Heart right ventricle (tissue), 16 donors: ENCODE measurements at regions not wholly inside any gene's neighbourhood (a gene's known extent, or its start where the extent isn't known, plus 50 kb on each side); places are given as distances from the start of the nearest gene placed in this dataset.

ENCODE experiments used
- ATAC-seq, 8 donors: fragments of 200-7000 bp; cut with Tn5 transposase; one replicate each; pipeline ENCODE4 v1.9.1; 2020; ENCODE audit warnings: mild to moderate bottlenecking in 8 of 8, moderate library complexity in 8 of 8, moderate number of reproducible peaks in 1 of 8
- DNase-seq, 2 donors: peaks; one replicate each; pipeline ENCODE4 v3.0.0-alpha.2; 2020
- H3K27ac ChIP-seq, 10 donors: fragments of 200-600 bp; sonication (generic) in 2 of 10; one replicate each; pipeline versions ENCODE4 v1.5.0 to v1.8.0; 2020 to 2022; ENCODE audit warnings: mild to moderate bottlenecking in 3 of 10
- H3K27me3 ChIP-seq, 7 donors: fragments of 200-600 bp; one replicate each; pipeline ENCODE4 v1.8.0; 2021 to 2022; ENCODE audit warnings: mild to moderate bottlenecking in 2 of 7
- H3K36me3 ChIP-seq, 9 donors: fragments of 200-600 bp; sonication (generic) in 1 of 9; one replicate each; pipeline versions ENCODE4 v1.5.0 to v1.8.0; 2020 to 2022; ENCODE audit warnings: mild to moderate bottlenecking in 2 of 9
- H3K4me1 ChIP-seq, 9 donors: fragments of 200-600 bp; sonication (generic) in 1 of 9; one replicate each; pipeline versions ENCODE4 v1.5.0 to v1.8.0; 2020 to 2022; ENCODE audit warnings: mild to moderate bottlenecking in 4 of 9
- H3K4me3 ChIP-seq, 10 donors: fragments of 200-600 bp; sonication (generic) in 2 of 10; one replicate each; pipeline versions ENCODE4 v1.5.0 to v1.8.0; 2020 to 2022; ENCODE audit warnings: mild to moderate bottlenecking in 7 of 10, moderate library complexity in 2 of 10
- H3K9me3 ChIP-seq, 11 donors: fragments of 200-600 bp in 10 of 11; sonication (generic) in 2 of 11; one replicate each; pipeline versions ENCODE4 v1.5.0 to v1.8.0; 2013 to 2022; ENCODE audit warnings: mild to moderate bottlenecking in 2 of 11, control low read depth in 1 of 11, moderate library complexity in 1 of 11
- CTCF ChIP-seq, 9 donors: fragments of 200-600 bp; sonication (generic) in 2 of 9; IDR thresholded peaks; one replicate each; pipeline versions ENCODE4 v1.5.0 to v1.8.0; 2021 to 2022; ENCODE audit warnings: antibody characterized with exemption in 9 of 9, mild to moderate bottlenecking in 5 of 9, moderate library complexity in 1 of 9
- WGBS, 2 donors: extraction: QIAGEN DNeasy Blood & Tissue Kit; methylation state at CpG; one replicate each; pipeline ENCODE4 v1.1.7; 2013; ENCODE audit warnings: inconsistent platforms in 1 of 2; 5-methylcytosine and 5-hydroxymethylcytosine counted together
- intact Hi-C, 10 donors: fragments of 100-400 bp; cut with DNase I; formaldehyde crosslinking; loops; one replicate each; pipeline versions ENCODE4 v1.11.1 to v1.14.2; 2022
- donor health status: Arrhythmogenic right ventricular cardiomyopathy.
- donor health status: ischemic (EF 13 %, LVEDD 7.1; RV severe dilation, severe dysfunction).
- donor health status: healthy with polysubstance abuse.
- donor health status: DM: no; HTN: yes; CAD: no.
- donor health status: DM: no; HTN: no; CAD: no.
- donor health status: ischemic (EF 25% LVEDD 6.9; RV normal size, moderate dysfunction).
- donor health status: ischemic (EF 25% LVEDD 5.7; RV mildly dilated, moderate dysfunction).
- donor health status: healthy.
- donor health status: DM: yes; HTN: yes; CAD: no.
- donor health status: Ischemic cardiomyopathy.
- donor health status: ischemic (EF 35%, LVEDD 5.7; RV mildly dilated, moderate dysfunction).
- donor health status: nonischemic (EF 11% LVEDD 7.7; RV severe dilation, severe dysfunction).
- donor health status: DM: yes; HTN: yes; CAD: no.
- donor health status: PGD.
- donor health status: ischemic (EF 29% LVEDD 5.4; RV normal size, mild dysfunction).
- donor health status: nonischemic (EF 23%, LVEDD 6.1; RV moderate dilation, normal function).

- ATAC-seq = no peak
- WGBS, 2 donors = 75 to 76% methylated on average over 11 of the region's 11 CpGs
- H3K4me3 ChIP-seq = no peak overlapping the region
- no peak for TF ChIP-seq CTCF (IDR thresholded peaks at IDR 0.05)
- H3K27me3 ChIP-seq = peaks cover 0 to 50% (median 32%) of the 10 kb centered on the region in 7 donors
- peaks cover 0 to 9% (median 0%) of the 10 kb centered on the region in 11 donors for H3K9me3 ChIP-seq
- H3K4me1 ChIP-seq = no peaks in the 10 kb centered on the region
- intact Hi-C loops = no loop called here
- H3K27ac ChIP-seq = no peak overlapping the region
- no peak for DNase-seq
- no peaks in the 10 kb centered on the region for H3K36me3 ChIP-seq
These were observed 685.9 kb downstream of the BRD1 start for GRCh38 chr22:49141761-49142160.

GRCh38 chr22:49140911-49141665, 686.6 kb downstream of the BRD1 start:
- Histone ChIP-seq H3K4me1 (no peaks in the 10 kb centered on the region), H3K9me3 (peaks cover 0 to 9% (median 0%) of the 10 kb centered on the region in 11 donors), H3K4me3 (no peak overlapping the region), H3K27ac (no peak overlapping the region), H3K27me3 (peaks cover 0 to 56% (median 31%) of the 10 kb centered on the region in 7 donors), H3K36me3 (no peaks in the 10 kb centered on the region)
- DNase-seq = no peak
- TF ChIP-seq CTCF (IDR thresholded peaks at IDR 0.05) = no peak
- WGBS, 2 donors = 56 to 60% methylated on average over 24 of the region's 24 CpGs
- intact Hi-C loops = no loop called here
- no peak for ATAC-seq

GRCh38 chr22:49139492-49140151, 688.1 kb downstream of the BRD1 start:
- no peaks in the 10 kb centered on the region for H3K4me1 ChIP-seq
- H3K9me3 ChIP-seq = no peaks in the 10 kb centered on the region
- DNase-seq (no peak), ATAC-seq (no peak)
- no peak overlapping the region for H3K4me3 ChIP-seq
- H3K36me3 ChIP-seq = no peaks in the 10 kb centered on the region
- peaks cover 0 to 60% (median 43%) of the 10 kb centered on the region in 7 donors for H3K27me3 ChIP-seq
- WGBS, 2 donors = 73 to 76% methylated on average over 15 of the region's 15 CpGs
- no peak for TF ChIP-seq CTCF (IDR thresholded peaks at IDR 0.05)
- intact Hi-C loops = no loop called here
- H3K27ac ChIP-seq = no peak overlapping the region

DNA sequence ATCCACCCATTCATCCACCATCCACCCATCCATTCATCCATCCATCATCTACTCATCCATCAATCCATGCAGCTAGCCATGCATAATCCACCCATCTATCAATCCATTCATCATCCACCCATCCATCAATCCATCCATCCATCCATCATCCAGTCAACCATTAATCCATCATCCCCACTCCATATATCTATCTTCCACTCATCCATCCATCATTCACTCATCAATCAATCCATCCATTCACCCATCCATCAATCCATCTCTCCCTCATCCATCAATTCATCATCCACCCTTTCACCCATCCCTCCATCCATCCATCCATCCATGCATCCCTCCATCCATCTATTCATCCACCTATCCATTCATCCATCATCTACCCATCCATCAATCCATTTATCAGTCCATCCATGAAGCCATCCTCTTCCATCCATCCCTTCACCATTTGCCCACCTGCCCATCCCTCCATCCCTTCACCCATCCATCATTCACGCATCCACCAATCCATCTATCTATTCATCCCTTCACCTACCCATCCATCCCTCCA, 689.4 kb downstream of the BRD1 start:
- Histone ChIP-seq H3K27ac (no peak overlapping the region), H3K4me1 (no peaks in the 10 kb centered on the region), H3K36me3 (no peaks in the 10 kb centered on the region), H3K27me3 (peaks cover 0 to 72% (median 54%) of the 10 kb centered on the region in 7 donors), H3K9me3 (no peaks in the 10 kb centered on the region), H3K4me3 (no peak overlapping the region)
- DNase-seq = no peak
- ATAC-seq = no peak
- intact Hi-C loops = no loop called here
- no peak for TF ChIP-seq CTCF (IDR thresholded peaks at IDR 0.05)
- 84 to 100% methylated on average over 1 of the region's 1 CpG for WGBS, 2 donors
